ENCODE measurements at regions not wholly inside any gene's neighbourhood (a gene's known extent, or its start where the extent isn't known, plus 50 kb on each side); places are given as distances from the start of the nearest gene placed in this dataset.

- in situ Hi-C loops (cut with HindIII; ENCODE audit: extremely low pct_ligation_motif_present, low pct_unique_long_range_greater_than_20kb) (no loop called here), intact Hi-C loops (cut with micrococcal nuclease; ENCODE audit: unreplicated experiment) (no loop called here)
- no peak overlapping the region for H2AFZ ChIP-seq (ENCODE audit: low read length)
- H3K4me2 ChIP-seq (ENCODE audit: low read depth, low read length), result no peak overlapping the region
- no peaks in the 10 kb centered on the region for H4K20me1 ChIP-seq (ENCODE audit: insufficient read depth, low read length)
- no peaks in the 10 kb centered on the region for H3K36me3 ChIP-seq (replicated peaks in 1 of 2; ENCODE audit: control insufficient read depth in 1 of 2, insufficient read depth in 2 of 2, low read length in 2 of 2)
- no peaks in the 10 kb centered on the region for H3K9me3 ChIP-seq (ENCODE audit: low read length)
- no peaks in the 10 kb centered on the region for H3K4me1 ChIP-seq (ENCODE audit: insufficient read depth, low read length)
- no peaks in the 10 kb centered on the region for H3K79me2 ChIP-seq (ENCODE audit: insufficient read depth, low read length)
- no peak for FAIRE-seq
- ChIA-PET CTCF (ENCODE audit: low intra/inter-chr PET ratio, low total read pairs) (no interaction called here), POLR2A (no interaction called here)
- 16% methylated on average over 34 of the region's 34 CpGs for WGBS (ENCODE audit: low lambda C conversion rate)
- no peak overlapping the region for H3K4me3 ChIP-seq (replicated peaks in 1 of 3; ENCODE audit: insufficient read depth in 1 of 3, low read depth in 2 of 3, low read length in 3 of 3)
- H3K27me3 ChIP-seq (ENCODE audit: control insufficient read depth in 1 of 2, insufficient read depth in 2 of 2, low read length in 2 of 2), result peaks cover 8 to 37% of the 10 kb centered on the region in 2 experiments; a peak in 3 of 5 replicates
- no peak for ATAC-seq
- H3K9ac ChIP-seq (ENCODE audit: insufficient read depth, low read depth, low read length), result no peak overlapping the region
- no peak overlapping the region for H3K27ac ChIP-seq (ENCODE audit: extremely low read length, insufficient read depth, low read length)
- no peak for DNase-seq (ENCODE audit: low spot score)
- no peak for TF ChIP-seq SKI (IDR thresholded peaks at IDR 0.05; ENCODE audit: partially characterized antibody)
- TF ChIP-seq ZNF136 (CRISPR knock-in tag; IDR thresholded peaks at IDR 0.05; ENCODE audit: low read depth), result no peak
- no peak for TF ChIP-seq ZNF512 (CRISPR knock-in tag; IDR thresholded peaks at IDR 0.05)
- TF ChIP-seq, protein P1, sequence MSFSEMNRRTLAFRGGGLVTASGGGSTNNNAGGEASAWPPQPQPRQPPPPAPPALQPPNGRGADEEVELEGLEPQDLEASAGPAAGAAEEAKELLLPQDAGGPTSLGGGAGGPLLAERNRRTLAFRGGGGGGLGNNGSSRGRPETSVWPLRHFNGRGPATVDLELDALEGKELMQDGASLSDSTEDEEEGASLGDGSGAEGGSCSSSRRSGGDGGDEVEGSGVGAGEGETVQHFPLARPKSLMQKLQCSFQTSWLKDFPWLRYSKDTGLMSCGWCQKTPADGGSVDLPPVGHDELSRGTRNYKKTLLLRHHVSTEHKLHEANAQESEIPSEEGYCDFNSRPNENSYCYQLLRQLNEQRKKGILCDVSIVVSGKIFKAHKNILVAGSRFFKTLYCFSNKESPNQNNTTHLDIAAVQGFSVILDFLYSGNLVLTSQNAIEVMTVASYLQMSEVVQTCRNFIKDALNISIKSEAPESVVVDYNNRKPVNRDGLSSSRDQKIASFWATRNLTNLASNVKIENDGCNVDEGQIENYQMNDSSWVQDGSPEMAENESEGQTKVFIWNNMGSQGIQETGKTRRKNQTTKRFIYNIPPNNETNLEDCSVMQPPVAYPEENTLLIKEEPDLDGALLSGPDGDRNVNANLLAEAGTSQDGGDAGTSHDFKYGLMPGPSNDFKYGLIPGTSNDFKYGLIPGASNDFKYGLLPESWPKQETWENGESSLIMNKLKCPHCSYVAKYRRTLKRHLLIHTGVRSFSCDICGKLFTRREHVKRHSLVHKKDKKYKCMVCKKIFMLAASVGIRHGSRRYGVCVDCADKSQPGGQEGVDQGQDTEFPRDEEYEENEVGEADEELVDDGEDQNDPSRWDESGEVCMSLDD (CRISPR knock-in tag; IDR thresholded peaks at IDR 0.05; ENCODE audit: borderline replicate concordance), result no peak
- no TSS peak for BruUV-seq (replicated peaks)
Measured at GRCh38 chr12:34300376-34301250, 278.3 kb downstream of the ALG10 start.

Measured in HepG2 (cell line).